K562 (cell line): ENCODE measurements at regions not wholly inside any gene's neighbourhood (a gene's known extent, or its start where the extent isn't known, plus 50 kb on each side); places are given as distances from the start of the nearest gene placed in this dataset.

ENCODE experiments used
- CTCF ChIP-seq, 3 experiments: IDR thresholded peaks in 2 of 3; conservative IDR thresholded peaks in 1 of 3; 2 replicates each; pipeline ENCODE4 v1.5.1; 2011 to 2012; ENCODE audit warnings: low read length in 3 of 3, mild to moderate bottlenecking in 3 of 3, control low read depth in 2 of 3, improper control_type of control experiment in 1 of 3, inconsistent platforms in 1 of 3, low read depth in 1 of 3, mixed read lengths in 1 of 3, moderate library complexity in 1 of 3; ENCODE audit not compliant: insufficient read depth in 2 of 3
- ESRRA ChIP-seq: fragments of 450-650 bp; IDR thresholded peaks from 2 replicates; pipeline ENCODE4 v1.6.1; 2014; ENCODE audit warnings: low read depth, mild to moderate bottlenecking, moderate library complexity, borderline replicate concordance
- REST ChIP-seq, 2 experiments: fragments of 450-650 bp; formaldehyde crosslinking in 1 of 2; IDR thresholded peaks; 2 replicates each; pipeline versions ENCODE4 v1.4.0 to v1.6.1; 2014 to 2020; ENCODE audit warnings: mild to moderate bottlenecking in 2 of 2, borderline replicate concordance in 1 of 2, low read depth in 1 of 2
- TCF7 ChIP-seq: sonication (generic); IDR thresholded peaks from 2 replicates; pipeline ENCODE4 v1.6.1; 2016; ENCODE audit warnings: antibody characterized with exemption, borderline replicate concordance
- ZNF121 ChIP-seq: sonication (generic); formaldehyde crosslinking; conservative IDR thresholded peaks from 2 replicates; pipeline ENCODE4 v1.8.0; 2022; ENCODE audit warnings: missing genetic modification reagents
- TF ChIP-seq, protein P1 (sequence below): fragments of 200-600 bp; sonication (generic); IDR thresholded peaks from one replicate; pipeline ENCODE4 v1.6.1; 2012; ENCODE audit warnings: mild to moderate bottlenecking, low read depth, low read length, inconsistent platforms

GRCh38 chr6:92820601-92821000 lies 598.8 kb downstream of the EPHA7 start:
- TF ChIP-seq ESRRA (no peak), REST (IDR thresholded peaks at IDR 0.05; ENCODE audit: borderline replicate concordance) (no peak), REST (CRISPR knock-in tag; IDR thresholded peaks at IDR 0.05; ENCODE audit: low read depth) (no peak), TCF7 (no peak), CTCF (IDR thresholded peaks at IDR 0.05 in 2 of 3, conservative IDR thresholded peaks at IDR 0.05 in 1 of 3; ENCODE audit: insufficient read depth in 2 of 3, low read depth in 1 of 3, low read length in 3 of 3) (no peak), ZNF121 (no peak)
- TF ChIP-seq, protein P1, sequence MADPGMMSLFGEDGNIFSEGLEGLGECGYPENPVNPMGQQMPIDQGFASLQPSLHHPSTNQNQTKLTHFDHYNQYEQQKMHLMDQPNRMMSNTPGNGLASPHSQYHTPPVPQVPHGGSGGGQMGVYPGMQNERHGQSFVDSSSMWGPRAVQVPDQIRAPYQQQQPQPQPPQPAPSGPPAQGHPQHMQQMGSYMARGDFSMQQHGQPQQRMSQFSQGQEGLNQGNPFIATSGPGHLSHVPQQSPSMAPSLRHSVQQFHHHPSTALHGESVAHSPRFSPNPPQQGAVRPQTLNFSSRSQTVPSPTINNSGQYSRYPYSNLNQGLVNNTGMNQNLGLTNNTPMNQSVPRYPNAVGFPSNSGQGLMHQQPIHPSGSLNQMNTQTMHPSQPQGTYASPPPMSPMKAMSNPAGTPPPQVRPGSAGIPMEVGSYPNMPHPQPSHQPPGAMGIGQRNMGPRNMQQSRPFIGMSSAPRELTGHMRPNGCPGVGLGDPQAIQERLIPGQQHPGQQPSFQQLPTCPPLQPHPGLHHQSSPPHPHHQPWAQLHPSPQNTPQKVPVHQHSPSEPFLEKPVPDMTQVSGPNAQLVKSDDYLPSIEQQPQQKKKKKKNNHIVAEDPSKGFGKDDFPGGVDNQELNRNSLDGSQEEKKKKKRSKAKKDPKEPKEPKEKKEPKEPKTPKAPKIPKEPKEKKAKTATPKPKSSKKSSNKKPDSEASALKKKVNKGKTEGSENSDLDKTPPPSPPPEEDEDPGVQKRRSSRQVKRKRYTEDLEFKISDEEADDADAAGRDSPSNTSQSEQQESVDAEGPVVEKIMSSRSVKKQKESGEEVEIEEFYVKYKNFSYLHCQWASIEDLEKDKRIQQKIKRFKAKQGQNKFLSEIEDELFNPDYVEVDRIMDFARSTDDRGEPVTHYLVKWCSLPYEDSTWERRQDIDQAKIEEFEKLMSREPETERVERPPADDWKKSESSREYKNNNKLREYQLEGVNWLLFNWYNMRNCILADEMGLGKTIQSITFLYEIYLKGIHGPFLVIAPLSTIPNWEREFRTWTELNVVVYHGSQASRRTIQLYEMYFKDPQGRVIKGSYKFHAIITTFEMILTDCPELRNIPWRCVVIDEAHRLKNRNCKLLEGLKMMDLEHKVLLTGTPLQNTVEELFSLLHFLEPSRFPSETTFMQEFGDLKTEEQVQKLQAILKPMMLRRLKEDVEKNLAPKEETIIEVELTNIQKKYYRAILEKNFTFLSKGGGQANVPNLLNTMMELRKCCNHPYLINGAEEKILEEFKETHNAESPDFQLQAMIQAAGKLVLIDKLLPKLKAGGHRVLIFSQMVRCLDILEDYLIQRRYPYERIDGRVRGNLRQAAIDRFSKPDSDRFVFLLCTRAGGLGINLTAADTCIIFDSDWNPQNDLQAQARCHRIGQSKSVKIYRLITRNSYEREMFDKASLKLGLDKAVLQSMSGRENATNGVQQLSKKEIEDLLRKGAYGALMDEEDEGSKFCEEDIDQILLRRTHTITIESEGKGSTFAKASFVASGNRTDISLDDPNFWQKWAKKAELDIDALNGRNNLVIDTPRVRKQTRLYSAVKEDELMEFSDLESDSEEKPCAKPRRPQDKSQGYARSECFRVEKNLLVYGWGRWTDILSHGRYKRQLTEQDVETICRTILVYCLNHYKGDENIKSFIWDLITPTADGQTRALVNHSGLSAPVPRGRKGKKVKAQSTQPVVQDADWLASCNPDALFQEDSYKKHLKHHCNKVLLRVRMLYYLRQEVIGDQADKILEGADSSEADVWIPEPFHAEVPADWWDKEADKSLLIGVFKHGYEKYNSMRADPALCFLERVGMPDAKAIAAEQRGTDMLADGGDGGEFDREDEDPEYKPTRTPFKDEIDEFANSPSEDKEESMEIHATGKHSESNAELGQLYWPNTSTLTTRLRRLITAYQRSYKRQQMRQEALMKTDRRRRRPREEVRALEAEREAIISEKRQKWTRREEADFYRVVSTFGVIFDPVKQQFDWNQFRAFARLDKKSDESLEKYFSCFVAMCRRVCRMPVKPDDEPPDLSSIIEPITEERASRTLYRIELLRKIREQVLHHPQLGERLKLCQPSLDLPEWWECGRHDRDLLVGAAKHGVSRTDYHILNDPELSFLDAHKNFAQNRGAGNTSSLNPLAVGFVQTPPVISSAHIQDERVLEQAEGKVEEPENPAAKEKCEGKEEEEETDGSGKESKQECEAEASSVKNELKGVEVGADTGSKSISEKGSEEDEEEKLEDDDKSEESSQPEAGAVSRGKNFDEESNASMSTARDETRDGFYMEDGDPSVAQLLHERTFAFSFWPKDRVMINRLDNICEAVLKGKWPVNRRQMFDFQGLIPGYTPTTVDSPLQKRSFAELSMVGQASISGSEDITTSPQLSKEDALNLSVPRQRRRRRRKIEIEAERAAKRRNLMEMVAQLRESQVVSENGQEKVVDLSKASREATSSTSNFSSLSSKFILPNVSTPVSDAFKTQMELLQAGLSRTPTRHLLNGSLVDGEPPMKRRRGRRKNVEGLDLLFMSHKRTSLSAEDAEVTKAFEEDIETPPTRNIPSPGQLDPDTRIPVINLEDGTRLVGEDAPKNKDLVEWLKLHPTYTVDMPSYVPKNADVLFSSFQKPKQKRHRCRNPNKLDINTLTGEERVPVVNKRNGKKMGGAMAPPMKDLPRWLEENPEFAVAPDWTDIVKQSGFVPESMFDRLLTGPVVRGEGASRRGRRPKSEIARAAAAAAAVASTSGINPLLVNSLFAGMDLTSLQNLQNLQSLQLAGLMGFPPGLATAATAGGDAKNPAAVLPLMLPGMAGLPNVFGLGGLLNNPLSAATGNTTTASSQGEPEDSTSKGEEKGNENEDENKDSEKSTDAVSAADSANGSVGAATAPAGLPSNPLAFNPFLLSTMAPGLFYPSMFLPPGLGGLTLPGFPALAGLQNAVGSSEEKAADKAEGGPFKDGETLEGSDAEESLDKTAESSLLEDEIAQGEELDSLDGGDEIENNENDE, result no peak
